Right ventricle myocardium inferior (tissue), 1 donor: ENCODE measurements at regions not wholly inside any gene's neighbourhood (a gene's known extent, or its start where the extent isn't known, plus 50 kb on each side); places are given as distances from the start of the nearest gene placed in this dataset.
"Not testable (repeated sequence)": the region's sequence is repeated elsewhere in the genome, so short reads cannot be mapped to it uniquely, and the experiment has no call there.

Experiments used
- ATAC-seq: fragments of 200-7000 bp; cut with Tn5 transposase; one replicate; pipeline ENCODE4 v1.9.1; 2020; ENCODE audit warnings: mild to moderate bottlenecking, moderate library complexity
- DNase-seq: peaks from one replicate; pipeline ENCODE4 v3.0.0; 2021; ENCODE audit errors: missing footprints
- intact Hi-C: fragments of 100-400 bp; cut with DNase I; formaldehyde crosslinking; loops from one replicate; pipeline ENCODE4 v1.11.0; 2022
- donor health status: DM: no; HTN: yes; CAD: no; lungs with severe emphysema.

GRCh38 chrX:113804819-113805218 lies 779.1 kb upstream of the HTR2C start:
- DNase-seq (no peak), ATAC-seq (no peak)
- intact Hi-C loops = no loop called here

- DNase-seq = no peak
- ATAC-seq = no peak
- intact Hi-C loops = no loop called here
Measured at GRCh38 chrX:113804291-113804690, 779.6 kb upstream of the HTR2C start.

- intact Hi-C loops = no loop called here
Measured at GRCh38 chrX:113802837-113803236, 781.0 kb upstream of the HTR2C start.

GRCh38 chrX:113800955-113801354 lies 782.9 kb upstream of the HTR2C start:
- no peak for DNase-seq
- ATAC-seq = no peak
- intact Hi-C loops = no loop called here

More at GRCh38 chrX:113802837-113803236, 781.0 kb upstream of the HTR2C start:
- DNase-seq = no peak
- ATAC-seq = no peak

- DNase-seq (no peak), ATAC-seq (no peak)
- intact Hi-C loops = no loop called here
Measured at GRCh38 chrX:113793563-113793962, 790.3 kb upstream of the HTR2C start.

GRCh38 chrX:113790987-113791386 lies 792.9 kb upstream of the HTR2C start:
- DNase-seq (no peak), ATAC-seq (no peak)
- intact Hi-C loops = no loop called here

- ATAC-seq, intact Hi-C loops, DNase-seq: not testable (repeated sequence)
Measured at GRCh38 chrX:113784754-113785153, 799.1 kb upstream of the HTR2C start.

- DNase-seq (no peak), ATAC-seq (no peak)
- intact Hi-C loops = no loop called here
Measured at GRCh38 chrX:113770806-113771205, 813.1 kb upstream of the HTR2C start.

- DNase-seq (no peak), ATAC-seq (no peak)
- intact Hi-C loops = no loop called here
Measured at GRCh38 chrX:113770071-113770470, 813.8 kb upstream of the HTR2C start.

- ATAC-seq (no peak), DNase-seq (no peak)
- intact Hi-C loops = no loop called here
Measured at GRCh38 chrX:113759422-113759821, 824.5 kb upstream of the HTR2C start.

GRCh38 chrX:113747274-113747973 lies 836.5 kb upstream of the HTR2C start:
- intact Hi-C loops = no loop called here
- no peak for DNase-seq
- ATAC-seq = no peak

- intact Hi-C loops = no loop called here
- DNase-seq = no peak
- ATAC-seq = no peak
Measured at GRCh38 chrX:113743069-113743468, 840.8 kb upstream of the HTR2C start.

GRCh38 chrX:113741744-113742143 lies 842.1 kb upstream of the HTR2C start:
- ATAC-seq (no peak), DNase-seq (no peak)
- intact Hi-C loops = no loop called here

- DNase-seq (no peak), ATAC-seq (no peak)
- intact Hi-C loops = no loop called here
Measured at GRCh38 chrX:113728937-113729336, 854.9 kb upstream of the HTR2C start.

GRCh38 chrX:113726898-113727297 lies 857.0 kb upstream of the HTR2C start:
- no peak for ATAC-seq
- DNase-seq = no peak
- intact Hi-C loops = no loop called here

GRCh38 chrX:113726466-113726865 lies 857.4 kb upstream of the HTR2C start:
- DNase-seq = no peak

GRCh38 chrX:113726009-113726408 lies 857.9 kb upstream of the HTR2C start:
- DNase-seq (no peak), ATAC-seq (no peak)
- intact Hi-C loops = no loop called here

More at GRCh38 chrX:113726466-113726865, 857.4 kb upstream of the HTR2C start:
- intact Hi-C loops = no loop called here
- no peak for ATAC-seq

- DNase-seq = no peak
- no peak for ATAC-seq
- intact Hi-C loops = no loop called here
Measured at GRCh38 chrX:113699939-113700338, 859.3 kb upstream of the AMOT start.

GRCh38 chrX:113675278-113675677 lies 834.6 kb upstream of the AMOT start:
- no peak for ATAC-seq

GRCh38 chrX:113651306-113651705 lies 810.7 kb upstream of the AMOT start:
- no peak for ATAC-seq
- no peak for DNase-seq
- intact Hi-C loops = no loop called here

More at GRCh38 chrX:113675278-113675677, 834.6 kb upstream of the AMOT start:
- no peak for DNase-seq
- intact Hi-C loops = no loop called here

GRCh38 chrX:113644426-113644825 lies 803.8 kb upstream of the AMOT start:
- DNase-seq (no peak), ATAC-seq (no peak)
- intact Hi-C loops = no loop called here
